ENCODE measurements at regions not wholly inside any gene's neighbourhood (a gene's known extent, or its start where the extent isn't known, plus 50 kb on each side); places are given as distances from the start of the nearest gene placed in this dataset.

DNA sequence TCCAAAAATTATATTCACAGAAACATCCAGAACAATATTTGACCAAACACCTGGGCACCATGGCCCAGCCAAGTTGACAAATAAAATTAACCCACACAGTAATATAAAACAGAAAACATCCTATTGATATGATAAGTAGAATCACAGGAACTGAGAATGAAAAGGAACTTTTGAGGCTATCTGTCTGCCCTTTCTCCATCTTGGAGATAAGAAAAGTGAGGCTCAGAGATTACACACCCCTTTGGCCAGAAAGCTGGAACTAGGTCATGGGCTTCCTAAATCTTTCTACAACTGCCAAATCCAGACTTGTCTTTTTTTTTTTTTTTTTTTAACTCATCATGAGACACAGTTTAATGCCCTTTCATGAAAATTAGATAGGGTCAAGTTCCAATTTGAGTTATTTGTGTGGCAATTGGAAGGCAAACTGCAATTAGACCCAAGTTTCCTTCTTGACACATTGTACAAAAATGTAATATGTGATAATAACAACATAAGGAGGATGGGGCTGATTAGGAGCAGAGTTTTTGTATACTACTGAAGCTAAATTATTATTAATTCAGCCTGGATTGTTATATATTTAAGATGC, 137.2 kb downstream of the RPL22L1 start:
- no peak for DNase-seq (ENCODE audit: low read depth in 2 of 2)

GRCh38 chr3:170731281-170731680, 138.7 kb downstream of the RPL22L1 start:
- DNase-seq (ENCODE audit: low read depth in 2 of 2) = no peak

GRCh38 chr3:170730071-170730812, 139.8 kb downstream of the RPL22L1 start:
- no peak for DNase-seq (ENCODE audit: low read depth in 2 of 2)

- DNase-seq (ENCODE audit: low read depth in 2 of 2) = no peak
These were observed 141.8 kb downstream of the RPL22L1 start for GRCh38 chr3:170728181-170728580.

- no peak for DNase-seq (ENCODE audit: low read depth in 2 of 2)
These were observed 141.9 kb upstream of the SLC7A14 start for GRCh38 chr3:170727754-170728153.

GRCh38 chr3:170726976-170727661, 141.2 kb upstream of the SLC7A14 start:
- DNase-seq (ENCODE audit: low read depth in 2 of 2) = no peak

- no peak for DNase-seq (ENCODE audit: low read depth in 2 of 2)
These were observed 139.4 kb upstream of the SLC7A14 start for GRCh38 chr3:170725285-170725731.

- no peak for DNase-seq (ENCODE audit: low read depth in 2 of 2)
These were observed 138.9 kb upstream of the SLC7A14 start for GRCh38 chr3:170724599-170725280.

GRCh38 chr3:170723241-170723640, 137.4 kb upstream of the SLC7A14 start:
- DNase-seq (ENCODE audit: low read depth in 2 of 2) = no peak

GRCh38 chr3:170721563-170721962, 135.7 kb upstream of the SLC7A14 start:
- no peak for DNase-seq (ENCODE audit: low read depth in 2 of 2)

- no peak for DNase-seq (ENCODE audit: low read depth in 2 of 2)
These were observed 133.4 kb upstream of the SLC7A14 start for GRCh38 chr3:170719300-170719699.

DNA sequence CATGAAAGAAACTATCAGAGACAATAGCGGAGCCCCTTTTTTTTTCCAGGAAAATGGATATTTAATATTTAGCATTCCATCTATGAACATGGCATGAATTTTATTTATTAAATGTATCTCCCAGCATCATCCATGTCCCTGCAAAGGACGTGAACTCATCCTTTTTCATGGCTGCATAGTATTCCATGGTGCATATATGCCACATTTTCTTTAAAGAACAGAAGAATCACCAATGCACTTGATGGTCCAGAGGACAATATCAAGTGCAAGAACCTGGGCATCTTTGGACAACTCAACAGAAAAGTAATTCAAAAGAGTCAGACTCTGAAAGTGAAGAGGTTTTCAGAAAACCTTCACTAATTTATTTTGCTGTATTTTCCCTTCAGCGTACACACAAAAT, 133.0 kb upstream of the SLC7A14 start:
- no peak for DNase-seq (ENCODE audit: low read depth in 2 of 2)

DNA sequence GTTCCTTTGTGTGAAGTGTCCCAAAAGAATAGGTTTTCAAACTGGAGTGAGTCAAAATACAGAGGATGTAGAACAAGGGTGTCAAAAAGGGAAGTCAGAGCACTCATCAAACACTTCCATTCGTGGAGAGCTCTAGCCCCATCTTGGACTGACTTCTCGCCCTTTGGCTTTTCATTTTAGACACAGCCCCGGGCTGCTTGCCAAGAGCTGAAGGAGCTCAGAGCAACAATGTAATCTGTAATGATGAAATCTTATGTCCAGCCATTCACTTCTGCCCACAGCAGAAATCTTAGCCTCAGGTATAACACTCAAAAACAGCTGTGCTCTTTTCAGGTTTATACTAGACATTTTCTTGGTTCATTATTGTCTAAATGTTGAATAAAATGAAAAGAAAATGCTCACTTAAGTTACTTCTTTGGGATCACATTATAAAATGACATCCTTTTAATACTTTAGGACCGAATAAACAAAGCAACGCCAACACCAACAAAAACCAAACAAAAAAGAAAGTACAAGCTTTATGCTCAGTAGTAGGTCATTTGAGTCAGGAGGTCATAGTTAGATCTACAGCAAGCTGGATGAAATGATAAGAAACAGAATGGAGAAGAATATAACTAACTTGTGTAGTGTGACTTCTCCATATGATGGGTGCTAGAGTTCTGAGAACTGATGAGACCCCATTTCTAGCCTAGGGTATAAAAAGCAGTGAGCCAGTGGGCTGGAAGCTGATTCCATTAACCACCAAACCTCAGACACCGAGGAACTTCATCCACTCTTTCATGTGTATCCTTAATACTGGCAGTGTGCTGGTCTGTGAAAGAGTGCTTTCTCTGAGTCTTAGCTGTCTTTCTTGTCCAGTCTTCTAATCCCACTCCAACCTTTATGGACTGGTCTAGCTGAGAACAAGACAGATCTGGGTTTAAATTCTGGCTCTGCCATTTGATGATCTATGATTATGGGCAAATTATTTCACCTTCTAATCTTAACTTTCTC, 131.8 kb upstream of the SLC7A14 start:
- DNase-seq (ENCODE audit: low read depth in 2 of 2) = no peak

DNA sequence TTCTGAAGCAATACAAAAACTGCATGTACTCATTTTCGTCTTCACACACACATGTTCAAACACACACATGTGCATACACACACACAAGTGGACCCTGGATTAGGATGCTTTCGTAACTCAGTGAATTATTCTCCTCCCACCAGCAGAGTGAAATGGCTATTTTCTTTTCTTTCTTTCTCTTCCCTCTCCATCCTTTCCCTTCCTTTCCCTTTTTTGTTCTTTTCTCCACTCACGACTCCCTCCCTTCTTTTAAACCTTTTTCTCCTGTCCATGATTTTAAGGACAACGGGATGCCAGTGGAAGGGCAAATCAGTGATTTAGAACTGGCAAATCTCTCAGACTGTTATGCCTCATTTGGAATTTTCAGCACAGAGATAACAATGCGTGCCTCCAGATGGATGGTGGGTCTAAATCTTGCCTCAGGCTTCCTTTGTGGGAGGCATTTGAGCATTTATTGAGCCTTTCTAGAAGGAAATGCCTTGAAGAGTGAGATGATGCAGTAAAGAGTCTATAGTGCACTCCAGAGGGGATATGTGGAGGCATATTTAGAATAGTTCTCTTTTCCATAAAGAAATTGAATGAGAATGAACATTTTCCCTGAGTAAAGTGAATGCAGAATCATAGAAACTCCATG, 130.4 kb upstream of the SLC7A14 start:
- no peak for DNase-seq (ENCODE audit: low read depth in 2 of 2)

DNA sequence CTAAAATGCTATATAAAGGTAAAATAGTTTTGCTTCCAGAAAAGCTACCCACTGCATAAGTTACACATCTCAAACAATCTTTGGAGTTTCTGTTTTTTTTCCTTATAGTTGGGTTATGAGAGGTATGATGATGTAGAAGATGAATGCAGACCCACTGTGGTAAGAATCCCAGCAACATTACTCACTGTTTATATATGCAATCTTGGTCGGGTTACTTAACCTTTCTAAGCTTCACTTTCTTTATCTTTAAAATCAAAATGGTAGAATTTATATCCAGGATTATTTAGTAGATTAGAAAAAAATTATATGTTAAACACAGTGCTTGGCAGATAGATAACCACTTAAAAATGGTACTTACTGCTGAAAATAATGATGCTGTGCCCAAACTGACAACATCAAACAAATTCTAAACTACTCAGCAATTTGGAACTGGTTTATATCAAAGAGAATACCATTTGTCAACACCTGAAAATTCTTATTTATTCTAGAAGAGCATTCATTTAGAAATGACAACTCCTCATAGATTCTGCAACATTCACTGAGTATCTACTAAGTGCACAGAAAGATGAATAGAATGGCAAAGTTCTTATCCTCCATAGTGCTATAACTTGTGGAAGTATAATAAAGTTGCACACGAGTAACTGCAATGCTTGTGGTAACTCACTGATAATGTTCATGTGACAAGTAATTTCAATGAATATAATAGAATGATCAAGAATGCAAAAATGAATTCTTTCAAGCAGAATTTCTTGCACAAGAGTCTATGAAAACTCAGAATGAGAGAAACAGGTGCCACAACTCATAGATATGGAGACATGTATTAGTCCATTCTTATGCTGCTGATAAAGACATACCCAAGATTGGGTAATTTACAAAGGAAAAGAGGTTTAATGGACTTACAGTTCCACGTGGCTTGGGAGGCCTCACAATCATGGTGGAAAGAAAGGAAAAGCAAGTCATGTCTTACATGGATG, 129.0 kb upstream of the SLC7A14 start:
- DNase-seq (ENCODE audit: low read depth in 2 of 2) = no peak

GRCh38 chr3:170714122-170714521, 128.2 kb upstream of the SLC7A14 start:
- no peak for DNase-seq (ENCODE audit: low read depth in 2 of 2)

DNA sequence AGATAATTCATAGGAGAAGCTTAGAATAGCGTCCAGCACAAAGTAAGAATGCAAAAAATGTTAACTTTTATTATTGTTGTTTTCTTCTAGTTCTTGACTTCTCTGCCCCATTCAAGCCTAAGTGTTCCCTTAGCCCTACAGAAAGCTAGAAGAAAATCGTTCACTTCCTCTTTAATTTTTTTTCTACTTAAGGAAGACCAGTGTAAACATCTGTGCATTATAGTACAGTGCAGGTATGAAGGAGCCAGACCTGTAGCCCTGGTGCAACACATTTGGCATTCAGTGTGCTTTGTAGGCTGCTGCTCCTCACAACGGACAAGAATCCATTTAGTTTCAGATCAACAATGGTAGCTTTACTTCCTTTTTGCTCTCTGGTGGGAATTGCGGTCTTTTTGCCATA, 127.8 kb upstream of the SLC7A14 start:
- no peak for DNase-seq (ENCODE audit: low read depth in 2 of 2)

GRCh38 chr3:170712798-170713197, 126.9 kb upstream of the SLC7A14 start:
- DNase-seq (ENCODE audit: low read depth in 2 of 2) = no peak

DNA sequence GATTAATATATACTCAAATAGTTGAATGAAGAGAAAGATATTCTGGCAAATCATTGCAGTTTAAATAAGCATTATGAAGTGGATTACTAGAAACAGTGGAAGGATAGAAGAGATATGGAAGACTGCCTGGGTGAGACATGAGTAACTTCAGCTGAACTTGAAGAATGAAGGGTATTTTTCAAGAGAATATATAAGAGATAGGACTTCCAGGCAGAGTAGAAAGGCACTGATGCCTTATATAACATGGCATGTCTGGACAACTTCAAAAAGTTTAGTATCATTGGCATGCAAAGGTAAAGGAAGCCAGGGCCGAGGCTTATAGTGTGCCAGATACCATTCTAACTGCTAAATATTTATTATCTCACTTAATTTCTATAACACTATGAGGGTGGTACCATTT, 126.5 kb upstream of the SLC7A14 start:
- no peak for DNase-seq (ENCODE audit: low read depth in 2 of 2)

- DNase-seq (ENCODE audit: low read depth in 2 of 2) = no peak
These were observed 125.9 kb upstream of the SLC7A14 start for GRCh38 chr3:170711786-170712185.
